Epithelial cell of prostate (primary cell): ENCODE measurements at regions not wholly inside any gene's neighbourhood (a gene's known extent, or its start where the extent isn't known, plus 50 kb on each side); places are given as distances from the start of the nearest gene placed in this dataset.
A peak's percentile ranks its signal among the peaks of the same experiment; 100 is the strongest.

Source experiments
- DNase-seq: peaks from one replicate; pipeline ENCODE4 v3.0.0-alpha.2; 2011; ENCODE audit warnings: low read depth, low spot score
- H3K27ac ChIP-seq: fragments of 450-650 bp; 2 replicates; pipeline ENCODE4 v1.5.1; 2017; ENCODE audit warnings: mild to moderate bottlenecking

- H3K27ac ChIP-seq: no peak overlapping the region
- no peak for DNase-seq
These were observed 457.9 kb upstream of the SALL3 start for GRCh38 chr18:78521744-78522143.

- no peak overlapping the region for H3K27ac ChIP-seq
- DNase-seq: no peak
These were observed 457.1 kb upstream of the SALL3 start for GRCh38 chr18:78522507-78522906.

GRCh38 chr18:78523850-78524249, 455.8 kb upstream of the SALL3 start:
- H3K27ac ChIP-seq: no peak overlapping the region

GRCh38 chr18:78525366-78526111, 454.1 kb upstream of the SALL3 start:
- no peak for DNase-seq
- no peak overlapping the region for H3K27ac ChIP-seq

More at GRCh38 chr18:78523850-78524249, 455.8 kb upstream of the SALL3 start:
- DNase-seq: no peak

- H3K27ac ChIP-seq: no peak overlapping the region
- no peak for DNase-seq
These were observed 453.3 kb upstream of the SALL3 start for GRCh38 chr18:78526275-78526674.

GRCh38 chr18:78526923-78527711, 452.5 kb upstream of the SALL3 start:
- DNase-seq: no peak
- no peak overlapping the region for H3K27ac ChIP-seq

- no peak overlapping the region for H3K27ac ChIP-seq
- no peak for DNase-seq
These were observed 451.6 kb upstream of the SALL3 start for GRCh38 chr18:78527984-78528383.

GRCh38 chr18:78528411-78529258, 451.0 kb upstream of the SALL3 start:
- no peak for DNase-seq
- H3K27ac ChIP-seq: no peak overlapping the region

- DNase-seq: no peak
These were observed 448.0 kb upstream of the SALL3 start for GRCh38 chr18:78531637-78532036.

GRCh38 chr18:78538669-78539440, 440.8 kb upstream of the SALL3 start:
- H3K27ac ChIP-seq: no peak overlapping the region
- DNase-seq: no peak

More at GRCh38 chr18:78531637-78532036, 448.0 kb upstream of the SALL3 start:
- H3K27ac ChIP-seq: no peak overlapping the region

GRCh38 chr18:78540636-78541529, 438.7 kb upstream of the SALL3 start:
- no peak for DNase-seq
- no peak overlapping the region for H3K27ac ChIP-seq

- peak; percentile 36 for DNase-seq
- no peak overlapping the region for H3K27ac ChIP-seq
These were observed 437.4 kb upstream of the SALL3 start for GRCh38 chr18:78542204-78542603.

- no peak overlapping the region for H3K27ac ChIP-seq
- no peak for DNase-seq
These were observed 436.4 kb upstream of the SALL3 start for GRCh38 chr18:78543201-78543725.

GRCh38 chr18:78546281-78546680, 433.3 kb upstream of the SALL3 start:
- no peak for DNase-seq
- no peak overlapping the region for H3K27ac ChIP-seq

- no peak for DNase-seq
- H3K27ac ChIP-seq: no peak overlapping the region
These were observed 431.8 kb upstream of the SALL3 start for GRCh38 chr18:78547817-78548216.

GRCh38 chr18:78548261-78549058, 431.2 kb upstream of the SALL3 start:
- no peak for DNase-seq
- no peak overlapping the region for H3K27ac ChIP-seq

GRCh38 chr18:78549971-78550370, 429.6 kb upstream of the SALL3 start:
- DNase-seq: no peak
- no peak overlapping the region for H3K27ac ChIP-seq
